Astrocyte (in vitro differentiated cells and primary cell): ENCODE measurements at regions not wholly inside any gene's neighbourhood (a gene's known extent, or its start where the extent isn't known, plus 50 kb on each side); places are given as distances from the start of the nearest gene placed in this dataset.

Experiments used
- EZH2 ChIP-seq: IDR thresholded peaks from 2 replicates; pipeline ENCODE4 v1.6.1; 2012; ENCODE audit warnings: mild to moderate bottlenecking, low read length, inconsistent platforms; ENCODE audit not compliant: insufficient read depth
- TF ChIP-seq, protein P1 (sequence below): IDR thresholded peaks from 2 replicates; pipeline ENCODE4 v1.5.1; 2011; ENCODE audit warnings: low read depth, mild to moderate bottlenecking, inconsistent platforms, low read length, moderate library complexity; ENCODE audit not compliant: insufficient read depth

DNA sequence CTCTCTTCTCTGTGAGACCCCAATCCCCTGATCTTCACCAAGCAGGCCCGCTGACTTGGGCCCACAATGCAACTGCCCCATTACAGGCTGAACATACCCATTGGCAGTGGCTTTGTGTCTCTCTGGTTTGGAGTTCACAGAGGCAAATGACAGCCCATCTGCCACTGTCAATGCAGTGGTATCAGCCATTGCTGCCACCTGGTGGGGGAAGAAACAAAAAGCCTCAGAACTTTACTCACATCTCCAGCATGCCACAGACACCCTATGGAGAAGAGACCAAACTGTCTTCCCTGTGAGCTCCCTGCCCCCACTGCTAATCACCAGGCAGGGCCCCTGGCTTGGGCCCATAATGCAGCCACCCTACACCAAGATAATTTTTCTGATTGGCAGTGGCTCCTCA lies 729.3 kb upstream of the ACTRT1 start:
- TF ChIP-seq, protein P1, sequence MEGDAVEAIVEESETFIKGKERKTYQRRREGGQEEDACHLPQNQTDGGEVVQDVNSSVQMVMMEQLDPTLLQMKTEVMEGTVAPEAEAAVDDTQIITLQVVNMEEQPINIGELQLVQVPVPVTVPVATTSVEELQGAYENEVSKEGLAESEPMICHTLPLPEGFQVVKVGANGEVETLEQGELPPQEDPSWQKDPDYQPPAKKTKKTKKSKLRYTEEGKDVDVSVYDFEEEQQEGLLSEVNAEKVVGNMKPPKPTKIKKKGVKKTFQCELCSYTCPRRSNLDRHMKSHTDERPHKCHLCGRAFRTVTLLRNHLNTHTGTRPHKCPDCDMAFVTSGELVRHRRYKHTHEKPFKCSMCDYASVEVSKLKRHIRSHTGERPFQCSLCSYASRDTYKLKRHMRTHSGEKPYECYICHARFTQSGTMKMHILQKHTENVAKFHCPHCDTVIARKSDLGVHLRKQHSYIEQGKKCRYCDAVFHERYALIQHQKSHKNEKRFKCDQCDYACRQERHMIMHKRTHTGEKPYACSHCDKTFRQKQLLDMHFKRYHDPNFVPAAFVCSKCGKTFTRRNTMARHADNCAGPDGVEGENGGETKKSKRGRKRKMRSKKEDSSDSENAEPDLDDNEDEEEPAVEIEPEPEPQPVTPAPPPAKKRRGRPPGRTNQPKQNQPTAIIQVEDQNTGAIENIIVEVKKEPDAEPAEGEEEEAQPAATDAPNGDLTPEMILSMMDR: no peak
- TF ChIP-seq EZH2: no peak
